BJ (cell line): ENCODE measurements at regions not wholly inside any gene's neighbourhood (a gene's known extent, or its start where the extent isn't known, plus 50 kb on each side); places are given as distances from the start of the nearest gene placed in this dataset.
A peak's percentile ranks its signal among the peaks of the same experiment; 100 is the strongest.

Experiments
- CTCF ChIA-PET: fragments of 350-600 bp; formaldehyde crosslinking; extraction: SDS; loops from one replicate; lab custom pipeline; 2021; ENCODE audit warnings: antibody characterized with exemption, inconsistent platforms; lab: Yijun Ruan, JAX
- POLR2A ChIA-PET: fragments of 300-600 bp; sonication (Branson Sonifier 250); formaldehyde crosslinking; extraction: SDS; loops from one replicate; lab custom pipeline; 2021; ENCODE audit warnings: antibody characterized with exemption; lab: Charles Lee
- DNase-seq: peaks from one replicate; pipeline ENCODE4 v3.0.0-alpha.2; 2011; ENCODE audit warnings: low read depth
- H3K27me3 ChIP-seq: 2 replicates; pipeline ENCODE4 v1.6.0; 2011; ENCODE audit warnings: low read length; ENCODE audit not compliant: control insufficient read depth, insufficient read depth
- H3K36me3 ChIP-seq: 2 replicates; pipeline ENCODE4 v1.5.1; 2011; ENCODE audit warnings: low read length; ENCODE audit not compliant: control insufficient read depth, insufficient read depth
- H3K4me3 ChIP-seq: 2 replicates; pipeline ENCODE4 v1.5.1; 2011; ENCODE audit warnings: low read depth, mild to moderate bottlenecking, control low read depth, low read length
- TF ChIP-seq, protein P1 (sequence below): IDR thresholded peaks from 2 replicates; pipeline ENCODE4 v1.5.1; 2011; ENCODE audit warnings: low read depth, mild to moderate bottlenecking, control low read depth, inconsistent platforms, low read length, moderate library complexity; ENCODE audit not compliant: insufficient read depth

DNA sequence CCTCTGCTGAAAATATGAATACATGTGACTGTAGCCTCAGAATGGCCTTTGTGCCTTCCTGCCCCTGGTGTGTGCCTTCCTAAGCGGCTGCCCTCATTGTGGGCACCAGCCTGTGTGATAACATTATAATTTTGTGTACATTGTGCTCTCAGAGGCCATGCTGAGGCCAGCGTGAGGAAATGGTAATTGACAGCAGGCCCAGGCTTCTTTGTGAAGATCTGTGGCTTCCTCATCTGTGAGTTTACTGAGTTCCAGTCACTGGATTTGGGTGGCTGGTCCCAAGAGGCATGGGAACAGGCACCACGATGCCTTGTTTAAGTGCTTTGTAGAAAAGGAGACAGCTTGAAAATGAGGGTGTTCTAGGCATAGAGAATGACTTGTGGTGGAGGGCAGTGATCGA, 389.3 kb downstream of the OMA1 start:
- ChIA-PET CTCF (interaction anchor here (0.6 kb wide), 1 partner anchor 9 kb away, joined by 3 read pairs; no protein-coding TSS in a partner anchor), POLR2A (no interaction called here)
- H3K4me3 ChIP-seq = no peak overlapping the region
- DNase-seq = no peak
- H3K27me3 ChIP-seq = no peaks in the 10 kb centered on the region
- H3K36me3 ChIP-seq = no peaks in the 10 kb centered on the region
- TF ChIP-seq, protein P1, sequence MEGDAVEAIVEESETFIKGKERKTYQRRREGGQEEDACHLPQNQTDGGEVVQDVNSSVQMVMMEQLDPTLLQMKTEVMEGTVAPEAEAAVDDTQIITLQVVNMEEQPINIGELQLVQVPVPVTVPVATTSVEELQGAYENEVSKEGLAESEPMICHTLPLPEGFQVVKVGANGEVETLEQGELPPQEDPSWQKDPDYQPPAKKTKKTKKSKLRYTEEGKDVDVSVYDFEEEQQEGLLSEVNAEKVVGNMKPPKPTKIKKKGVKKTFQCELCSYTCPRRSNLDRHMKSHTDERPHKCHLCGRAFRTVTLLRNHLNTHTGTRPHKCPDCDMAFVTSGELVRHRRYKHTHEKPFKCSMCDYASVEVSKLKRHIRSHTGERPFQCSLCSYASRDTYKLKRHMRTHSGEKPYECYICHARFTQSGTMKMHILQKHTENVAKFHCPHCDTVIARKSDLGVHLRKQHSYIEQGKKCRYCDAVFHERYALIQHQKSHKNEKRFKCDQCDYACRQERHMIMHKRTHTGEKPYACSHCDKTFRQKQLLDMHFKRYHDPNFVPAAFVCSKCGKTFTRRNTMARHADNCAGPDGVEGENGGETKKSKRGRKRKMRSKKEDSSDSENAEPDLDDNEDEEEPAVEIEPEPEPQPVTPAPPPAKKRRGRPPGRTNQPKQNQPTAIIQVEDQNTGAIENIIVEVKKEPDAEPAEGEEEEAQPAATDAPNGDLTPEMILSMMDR = no peak

DNA sequence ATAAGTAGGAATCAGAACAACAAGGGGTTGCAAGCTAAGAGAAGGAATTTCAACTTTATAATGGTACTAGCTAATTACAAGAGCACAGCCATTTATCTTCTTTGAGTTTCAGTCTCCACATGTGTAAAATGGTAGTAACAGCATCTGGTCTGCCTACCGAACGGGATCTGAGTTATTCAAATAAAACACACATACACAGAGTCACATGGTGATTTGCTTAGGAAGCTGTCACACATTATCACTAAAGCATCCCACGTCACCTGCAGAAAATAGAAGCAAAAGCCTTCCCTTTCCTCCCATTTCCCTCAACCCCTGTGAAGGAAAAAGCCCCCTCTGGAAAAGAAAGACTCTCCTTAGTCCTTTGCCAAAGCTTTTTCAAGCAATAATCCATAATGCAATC, 389.7 kb downstream of the OMA1 start:
- ChIA-PET POLR2A (no interaction called here), CTCF (interaction anchor here (0.6 kb wide), 1 partner anchor 9 kb away, joined by 3 read pairs; no protein-coding TSS in a partner anchor)
- TF ChIP-seq, protein P1 = no peak
- no peak for DNase-seq
- H3K4me3 ChIP-seq = no peak overlapping the region
- H3K27me3 ChIP-seq = no peaks in the 10 kb centered on the region
- H3K36me3 ChIP-seq = no peaks in the 10 kb centered on the region

DNA sequence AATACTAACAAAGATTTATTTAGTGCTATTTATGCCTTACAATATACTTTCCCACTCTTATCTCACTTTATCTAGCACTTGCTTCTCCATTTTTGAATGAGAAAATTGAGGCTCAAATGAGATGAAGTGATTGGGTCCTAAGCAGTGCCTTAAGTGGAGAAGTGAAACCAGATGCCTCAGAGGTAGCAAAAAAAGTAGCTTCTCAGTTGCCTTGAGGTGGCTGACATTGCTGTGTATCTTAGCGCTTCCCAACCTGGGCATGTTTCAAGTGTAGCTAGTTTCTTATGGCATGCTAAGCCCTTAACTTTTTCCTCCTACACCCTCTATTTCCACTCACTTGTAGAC, 390.4 kb downstream of the OMA1 start:
- TF ChIP-seq, protein P1 = no peak
- ChIA-PET POLR2A (no interaction called here), CTCF (interaction anchor here (2.8 kb wide), 1 partner anchor 8 kb away, joined by 12 read pairs; no protein-coding TSS in a partner anchor)
- no peak for DNase-seq
- Histone ChIP-seq H3K4me3 (no peak overlapping the region), H3K36me3 (no peaks in the 10 kb centered on the region), H3K27me3 (no peaks in the 10 kb centered on the region)

DNA sequence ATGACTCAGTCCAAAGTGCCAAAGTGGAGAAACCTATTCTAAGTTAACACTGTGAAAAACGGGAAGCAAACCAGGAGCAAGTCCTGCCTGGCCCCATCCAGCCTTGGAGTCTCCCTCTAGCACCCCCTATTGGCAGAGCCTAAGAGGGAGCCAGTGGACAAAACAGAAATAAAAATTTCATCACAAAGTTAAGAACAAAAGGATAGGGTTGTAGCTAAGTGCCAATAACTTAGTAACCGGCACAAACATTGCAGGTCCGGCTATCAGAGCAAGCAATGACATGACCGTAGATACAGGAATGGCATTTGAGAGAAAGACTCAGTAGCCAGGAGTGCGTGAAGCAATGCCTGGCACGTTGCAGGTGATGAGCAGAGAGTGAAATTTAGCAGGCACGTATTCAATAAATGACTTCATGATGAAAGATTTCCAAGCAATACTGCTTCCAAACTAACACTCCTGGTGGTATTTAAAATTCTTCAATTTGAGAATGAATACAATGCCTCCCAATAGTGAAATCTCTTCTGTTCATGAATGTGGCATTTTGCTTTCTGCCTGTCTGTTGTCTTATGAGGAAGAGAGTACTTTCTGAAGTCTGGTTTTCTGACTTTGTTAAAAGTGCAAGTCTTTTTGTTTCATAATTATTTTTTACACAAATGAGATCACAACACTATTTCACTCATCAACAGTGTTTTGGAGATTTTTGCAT, 391.0 kb downstream of the OMA1 start:
- CTCF ChIA-PET = interaction anchor here (2.8 kb wide), 1 partner anchor 8 kb away, joined by 12 read pairs; no protein-coding TSS in a partner anchor
- H3K4me3 ChIP-seq = no peak overlapping the region
- TF ChIP-seq, protein P1 = peak; percentile 43
- no peak for DNase-seq
- H3K36me3 ChIP-seq = no peaks in the 10 kb centered on the region
- POLR2A ChIA-PET = no interaction called here
- no peaks in the 10 kb centered on the region for H3K27me3 ChIP-seq

DNA sequence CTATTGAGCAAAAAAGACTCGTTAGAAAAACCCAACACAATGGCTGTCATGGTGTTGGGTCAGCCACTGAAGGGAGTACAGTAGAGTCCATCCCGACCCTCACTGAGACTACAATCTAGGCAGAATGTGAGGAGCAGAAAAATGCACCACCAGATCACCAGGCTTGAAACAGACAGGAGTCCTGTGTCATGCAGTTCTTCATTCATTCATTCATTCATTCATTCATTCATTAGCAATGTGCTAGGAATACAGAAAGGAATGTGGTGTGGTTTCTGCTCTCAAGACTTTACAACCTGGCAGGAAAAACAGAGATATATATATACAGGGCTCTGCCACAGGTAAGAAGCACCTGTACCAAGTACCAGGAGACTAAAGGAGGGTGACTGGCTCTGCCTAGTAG, 392.3 kb downstream of the OMA1 start:
- Histone ChIP-seq H3K4me3 (no peak overlapping the region), H3K36me3 (no peaks in the 10 kb centered on the region), H3K27me3 (no peaks in the 10 kb centered on the region)
- DNase-seq = no peak
- ChIA-PET CTCF (interaction anchor here (2.8 kb wide), 1 partner anchor 10 kb away, joined by 12 read pairs; no protein-coding TSS in a partner anchor), POLR2A (no interaction called here)
- TF ChIP-seq, protein P1 = no peak
